ENCODE measurements at regions not wholly inside any gene's neighbourhood (a gene's known extent, or its start where the extent isn't known, plus 50 kb on each side); places are given as distances from the start of the nearest gene placed in this dataset.

DNA sequence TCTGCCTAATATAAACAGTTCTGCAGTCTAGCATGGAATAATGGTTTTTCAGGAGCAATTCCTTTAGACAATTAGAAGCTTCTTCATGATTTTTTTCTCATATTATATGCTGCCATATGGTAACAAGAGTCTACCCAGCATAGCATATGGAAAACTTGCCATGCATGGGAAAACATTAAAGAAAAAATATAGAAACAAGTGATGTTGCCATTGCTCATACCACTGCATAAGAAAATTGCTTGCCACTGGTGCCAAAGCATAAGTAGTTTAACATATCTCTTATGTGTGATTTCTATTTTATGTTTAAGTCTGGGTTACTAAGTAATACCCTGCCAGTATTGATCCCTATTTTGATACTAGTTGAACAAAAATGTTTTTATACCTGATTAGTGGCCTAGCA lies 171.2 kb downstream of the CCDC59 start:
- H4K20me1 ChIP-seq (ENCODE audit: insufficient read depth, low read length), result no peaks in the 10 kb centered on the region
- H3K4me1 Mint-ChIP-seq (ENCODE audit: low read depth, unreplicated experiment), result peaks cover 12% of the 10 kb centered on the region
- no peaks in the 10 kb centered on the region for H3K36me3 Mint-ChIP-seq (ENCODE audit: low read depth, unreplicated experiment)
- no peak overlapping the region for H2AFZ ChIP-seq (ENCODE audit: low read depth, low read length)
- FAIRE-seq (no peak), DNase-seq (ENCODE audit: low read depth) (no peak)
- H3K27me3 ChIP-seq (ENCODE audit: insufficient read depth, low read length), result no peaks in the 10 kb centered on the region
- no peaks in the 10 kb centered on the region for H3K27me3 Mint-ChIP-seq (ENCODE audit: low read depth, unreplicated experiment)
- H3K79me2 ChIP-seq (ENCODE audit: insufficient read depth, low read length), result no peaks in the 10 kb centered on the region
- TF ChIP-seq, protein P1, sequence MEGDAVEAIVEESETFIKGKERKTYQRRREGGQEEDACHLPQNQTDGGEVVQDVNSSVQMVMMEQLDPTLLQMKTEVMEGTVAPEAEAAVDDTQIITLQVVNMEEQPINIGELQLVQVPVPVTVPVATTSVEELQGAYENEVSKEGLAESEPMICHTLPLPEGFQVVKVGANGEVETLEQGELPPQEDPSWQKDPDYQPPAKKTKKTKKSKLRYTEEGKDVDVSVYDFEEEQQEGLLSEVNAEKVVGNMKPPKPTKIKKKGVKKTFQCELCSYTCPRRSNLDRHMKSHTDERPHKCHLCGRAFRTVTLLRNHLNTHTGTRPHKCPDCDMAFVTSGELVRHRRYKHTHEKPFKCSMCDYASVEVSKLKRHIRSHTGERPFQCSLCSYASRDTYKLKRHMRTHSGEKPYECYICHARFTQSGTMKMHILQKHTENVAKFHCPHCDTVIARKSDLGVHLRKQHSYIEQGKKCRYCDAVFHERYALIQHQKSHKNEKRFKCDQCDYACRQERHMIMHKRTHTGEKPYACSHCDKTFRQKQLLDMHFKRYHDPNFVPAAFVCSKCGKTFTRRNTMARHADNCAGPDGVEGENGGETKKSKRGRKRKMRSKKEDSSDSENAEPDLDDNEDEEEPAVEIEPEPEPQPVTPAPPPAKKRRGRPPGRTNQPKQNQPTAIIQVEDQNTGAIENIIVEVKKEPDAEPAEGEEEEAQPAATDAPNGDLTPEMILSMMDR (IDR thresholded peaks at IDR 0.05; ENCODE audit: insufficient read depth, low read depth, low read length), result no peak
- TF ChIP-seq EZH2 (IDR thresholded peaks at IDR 0.05; ENCODE audit: insufficient read depth, low read length), result no peak
- H3K9ac ChIP-seq (ENCODE audit: low read length), result no peak overlapping the region
- H3K36me3 ChIP-seq (ENCODE audit: insufficient read depth, low read length), result no peaks in the 10 kb centered on the region
- H3K4me3 ChIP-seq (ENCODE audit: insufficient read depth, low read depth, low read length), result no peak overlapping the region
- H3K4me2 ChIP-seq (ENCODE audit: low read length), result no peak overlapping the region
- H3K4me3 Mint-ChIP-seq (ENCODE audit: unreplicated experiment), result no peak overlapping the region
- H3K4me1 ChIP-seq (ENCODE audit: insufficient read depth, low read length), result peaks cover 6% of the 10 kb centered on the region
- H3K27ac ChIP-seq (ENCODE audit: low read depth, low read length), result no peak overlapping the region
- no peak overlapping the region for H3K27ac Mint-ChIP-seq (ENCODE audit: unreplicated experiment)
- H3K9me3 Mint-ChIP-seq (ENCODE audit: unreplicated experiment), result no peaks in the 10 kb centered on the region
- H3K9me3 ChIP-seq (ENCODE audit: insufficient read depth, low read depth, low read length), result no peaks in the 10 kb centered on the region

- no peak overlapping the region for H3K4me3 Mint-ChIP-seq (ENCODE audit: unreplicated experiment)
- H3K4me3 ChIP-seq (ENCODE audit: insufficient read depth, low read depth, low read length), result no peak overlapping the region
- H3K4me1 ChIP-seq (ENCODE audit: insufficient read depth, low read length), result peaks cover 6% of the 10 kb centered on the region
- H2AFZ ChIP-seq (ENCODE audit: low read depth, low read length), result no peak overlapping the region
- no peaks in the 10 kb centered on the region for H3K9me3 ChIP-seq (ENCODE audit: insufficient read depth, low read depth, low read length)
- no peak overlapping the region for H3K9ac ChIP-seq (ENCODE audit: low read length)
- no peaks in the 10 kb centered on the region for H3K9me3 Mint-ChIP-seq (ENCODE audit: unreplicated experiment)
- no peaks in the 10 kb centered on the region for H3K79me2 ChIP-seq (ENCODE audit: insufficient read depth, low read length)
- TF ChIP-seq, protein P1 (IDR thresholded peaks at IDR 0.05; ENCODE audit: insufficient read depth, low read depth, low read length), result no peak
- no peak for TF ChIP-seq EZH2 (IDR thresholded peaks at IDR 0.05; ENCODE audit: insufficient read depth, low read length)
- H3K36me3 ChIP-seq (ENCODE audit: insufficient read depth, low read length), result no peaks in the 10 kb centered on the region
- H4K20me1 ChIP-seq (ENCODE audit: insufficient read depth, low read length), result no peaks in the 10 kb centered on the region
- no peak overlapping the region for H3K27ac Mint-ChIP-seq (ENCODE audit: unreplicated experiment)
- no peaks in the 10 kb centered on the region for H3K36me3 Mint-ChIP-seq (ENCODE audit: low read depth, unreplicated experiment)
- no peaks in the 10 kb centered on the region for H3K27me3 ChIP-seq (ENCODE audit: insufficient read depth, low read length)
- DNase-seq (ENCODE audit: low read depth) (no peak), FAIRE-seq (no peak)
- H3K27ac ChIP-seq (ENCODE audit: low read depth, low read length), result no peak overlapping the region
- peaks cover 13% of the 10 kb centered on the region for H3K4me1 Mint-ChIP-seq (ENCODE audit: low read depth, unreplicated experiment)
- no peak overlapping the region for H3K4me2 ChIP-seq (ENCODE audit: low read length)
- H3K27me3 Mint-ChIP-seq (ENCODE audit: low read depth, unreplicated experiment), result no peaks in the 10 kb centered on the region
These were observed 171.9 kb downstream of the CCDC59 start for GRCh38 chr12:82186282-82186681.

DNA sequence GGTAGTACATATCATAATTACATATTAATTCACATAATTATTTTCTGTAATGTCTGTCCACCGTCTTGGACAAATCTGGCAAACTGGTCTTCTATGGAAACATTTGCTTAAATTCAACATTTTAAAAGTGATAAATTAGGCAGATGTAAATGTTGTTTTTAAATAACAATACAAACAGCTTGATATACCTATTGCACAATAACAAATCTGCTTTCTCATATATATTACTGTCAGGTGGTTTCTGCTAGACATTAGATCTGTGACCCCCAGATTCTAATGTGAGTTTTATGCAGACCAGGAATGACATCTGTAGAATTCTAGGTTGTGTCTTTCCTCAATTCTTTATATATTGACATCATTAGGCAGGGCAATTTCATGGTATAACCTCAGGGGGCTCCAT lies 173.3 kb downstream of the CCDC59 start:
- H4K20me1 ChIP-seq (ENCODE audit: insufficient read depth, low read length), result no peaks in the 10 kb centered on the region
- no peak overlapping the region for H3K4me3 ChIP-seq (ENCODE audit: insufficient read depth, low read depth, low read length)
- H3K9me3 Mint-ChIP-seq (ENCODE audit: unreplicated experiment), result no peaks in the 10 kb centered on the region
- FAIRE-seq (no peak), DNase-seq (ENCODE audit: low read depth) (no peak)
- no peak overlapping the region for H2AFZ ChIP-seq (ENCODE audit: low read depth, low read length)
- TF ChIP-seq, protein P1 (IDR thresholded peaks at IDR 0.05; ENCODE audit: insufficient read depth, low read depth, low read length), result no peak
- H3K4me2 ChIP-seq (ENCODE audit: low read length), result no peak overlapping the region
- H3K36me3 ChIP-seq (ENCODE audit: insufficient read depth, low read length), result no peaks in the 10 kb centered on the region
- no peak overlapping the region for H3K9ac ChIP-seq (ENCODE audit: low read length)
- no peaks in the 10 kb centered on the region for H3K27me3 Mint-ChIP-seq (ENCODE audit: low read depth, unreplicated experiment)
- no peaks in the 10 kb centered on the region for H3K9me3 ChIP-seq (ENCODE audit: insufficient read depth, low read depth, low read length)
- peaks cover 13% of the 10 kb centered on the region for H3K4me1 Mint-ChIP-seq (ENCODE audit: low read depth, unreplicated experiment)
- H3K27ac ChIP-seq (ENCODE audit: low read depth, low read length), result no peak overlapping the region
- no peak overlapping the region for H3K27ac Mint-ChIP-seq (ENCODE audit: unreplicated experiment)
- H3K27me3 ChIP-seq (ENCODE audit: insufficient read depth, low read length), result no peaks in the 10 kb centered on the region
- peaks cover 6% of the 10 kb centered on the region for H3K4me1 ChIP-seq (ENCODE audit: insufficient read depth, low read length)
- H3K4me3 Mint-ChIP-seq (ENCODE audit: unreplicated experiment), result no peak overlapping the region
- no peaks in the 10 kb centered on the region for H3K79me2 ChIP-seq (ENCODE audit: insufficient read depth, low read length)
- H3K36me3 Mint-ChIP-seq (ENCODE audit: low read depth, unreplicated experiment), result no peaks in the 10 kb centered on the region

Measured in astrocyte (in vitro differentiated cells and primary cell).